Muscle layer of colon (tissue), 2 donors: ENCODE measurements at regions not wholly inside any gene's neighbourhood (a gene's known extent, or its start where the extent isn't known, plus 50 kb on each side); places are given as distances from the start of the nearest gene placed in this dataset.
A peak's percentile ranks its signal among the peaks of the same experiment; 100 is the strongest.
"Not testable (repeated sequence)": the region's sequence is repeated elsewhere in the genome, so short reads cannot be mapped to it uniquely, and the experiment has no call there.

Experiments
- H3K27ac ChIP-seq: one replicate; pipeline ENCODE4 v1.7.0; 2013; ENCODE audit warnings: low read depth, mild to moderate bottlenecking, low read length, moderate library complexity
- H3K27me3 ChIP-seq, 2 donors: one replicate each; pipeline ENCODE4 v1.7.0; 2013; ENCODE audit warnings: low read length in 2 of 2, mild to moderate bottlenecking in 2 of 2; ENCODE audit not compliant: insufficient read depth in 2 of 2, control insufficient read depth in 1 of 2
- H3K36me3 ChIP-seq: one replicate; pipeline ENCODE4 v1.7.0; 2013; ENCODE audit warnings: mild to moderate bottlenecking, low read length; ENCODE audit not compliant: insufficient read depth
- H3K4me1 ChIP-seq: one replicate; pipeline ENCODE4 v1.7.0; 2013; ENCODE audit warnings: mild to moderate bottlenecking, low read length; ENCODE audit not compliant: insufficient read depth
- H3K4me3 ChIP-seq, 2 donors: one replicate each; pipeline ENCODE4 v1.7.0; 2013; ENCODE audit warnings: low read length in 2 of 2, low read depth in 1 of 2, mild to moderate bottlenecking in 1 of 2, moderate library complexity in 1 of 2
- H3K9ac ChIP-seq: one replicate; pipeline ENCODE4 v1.7.0; 2013; ENCODE audit warnings: low read length
- H3K9me3 ChIP-seq: one replicate; pipeline ENCODE4 v1.7.0; 2013; ENCODE audit warnings: mild to moderate bottlenecking, low read length
- donor health status: abdominal sarcoma.
- donor health status: Adenocarcinoma of cecum.

DNA sequence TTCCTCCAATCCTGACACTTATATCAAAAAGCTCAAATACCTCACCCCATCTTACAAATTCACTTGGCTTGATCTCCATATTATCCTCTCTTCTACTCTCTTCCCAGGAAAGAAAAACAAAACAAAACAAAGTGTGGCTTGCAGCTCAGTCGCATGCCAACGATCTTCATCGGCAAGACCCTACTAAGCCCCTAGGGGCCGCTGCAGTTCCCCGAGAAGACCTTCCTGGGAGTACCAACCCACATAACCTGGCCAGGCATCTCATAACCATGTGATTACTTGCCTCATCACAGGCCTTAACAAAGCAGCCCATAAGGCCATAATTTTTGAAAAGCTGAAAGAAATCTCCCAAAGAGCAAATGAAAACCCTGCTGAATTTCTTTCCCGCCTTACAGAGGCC lies 103.7 kb downstream of the ZNF92 start:
- H3K36me3 ChIP-seq: no peaks in the 10 kb centered on the region
- H3K27ac ChIP-seq: no peak overlapping the region
- H3K9me3 ChIP-seq: no peaks in the 10 kb centered on the region
- H3K9ac ChIP-seq: no peak overlapping the region
- no peaks in the 10 kb centered on the region for H3K27me3 ChIP-seq
- H3K4me3 ChIP-seq: no peak overlapping the region
- H3K4me1 ChIP-seq: no peaks in the 10 kb centered on the region

- H3K27ac ChIP-seq: no peak overlapping the region
- no peak overlapping the region for H3K4me3 ChIP-seq
- H3K9ac ChIP-seq: no peak overlapping the region
- no peaks in the 10 kb centered on the region for H3K36me3 ChIP-seq
- H3K27me3 ChIP-seq: no peaks in the 10 kb centered on the region
- no peaks in the 10 kb centered on the region for H3K9me3 ChIP-seq
- no peaks in the 10 kb centered on the region for H3K4me1 ChIP-seq
Measured at GRCh38 chr7:65489260-65489767, 115.7 kb downstream of the ZNF92 start.

GRCh38 chr7:65496697-65497096 lies 123.0 kb downstream of the ZNF92 start:
- not testable (repeated sequence) for H3K27ac ChIP-seq, H3K4me1 ChIP-seq, H3K4me3 ChIP-seq, H3K9ac ChIP-seq, H3K27me3 ChIP-seq, H3K9me3 ChIP-seq, H3K36me3 ChIP-seq

DNA sequence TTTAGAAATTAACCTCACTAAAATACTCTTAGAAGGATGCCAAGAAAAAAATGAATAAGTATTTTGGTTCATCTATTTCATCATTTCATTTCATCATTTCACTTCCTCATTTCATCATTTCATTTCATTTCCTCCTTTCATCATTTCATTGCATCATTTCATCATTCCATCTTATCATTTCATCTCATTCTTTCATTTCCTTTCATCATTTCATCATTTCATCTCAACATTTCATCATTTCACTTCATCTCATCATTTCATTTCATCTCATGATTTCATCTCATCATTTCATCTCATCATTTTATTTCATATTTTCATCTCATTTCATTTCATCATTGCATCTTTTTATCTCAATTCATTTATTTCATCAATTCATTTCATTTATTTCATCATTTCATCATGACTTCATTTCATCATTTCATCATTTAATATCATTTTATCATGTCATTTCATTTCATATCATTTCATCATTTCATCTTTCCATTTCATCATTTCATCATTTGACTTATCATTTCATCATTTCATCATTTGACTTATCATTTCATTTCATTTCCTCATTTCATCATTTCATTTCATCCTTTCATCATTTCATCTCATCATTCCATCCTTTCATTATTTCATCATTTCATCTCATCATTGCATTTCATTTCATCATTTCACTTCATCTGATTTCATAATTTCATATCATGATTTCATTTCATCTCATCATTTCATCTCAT lies 129.9 kb downstream of the ZNF92 start:
- no peaks in the 10 kb centered on the region for H3K4me1 ChIP-seq
- no peak overlapping the region for H3K9ac ChIP-seq
- no peak overlapping the region for H3K4me3 ChIP-seq
- H3K36me3 ChIP-seq: no peaks in the 10 kb centered on the region
- no peaks in the 10 kb centered on the region for H3K27me3 ChIP-seq
- H3K27ac ChIP-seq: no peak overlapping the region
- H3K9me3 ChIP-seq: no peaks in the 10 kb centered on the region

- H3K9ac ChIP-seq, H3K4me3 ChIP-seq, H3K27ac ChIP-seq, H3K4me1 ChIP-seq, H3K27me3 ChIP-seq, H3K9me3 ChIP-seq, H3K36me3 ChIP-seq: not testable (repeated sequence)
Measured at GRCh38 chr7:65504504-65505319, 131.1 kb downstream of the ZNF92 start.

GRCh38 chr7:65505320-65505633 lies 131.6 kb downstream of the ZNF92 start:
- not testable (repeated sequence) for H3K9ac ChIP-seq, H3K4me1 ChIP-seq, H3K27ac ChIP-seq, H3K36me3 ChIP-seq, H3K4me3 ChIP-seq, H3K9me3 ChIP-seq
- H3K27me3 ChIP-seq: peaks cover 10 to 14% of the 10 kb centered on the region in 2 donors

- not testable (repeated sequence) for H3K4me1 ChIP-seq, H3K9ac ChIP-seq, H3K36me3 ChIP-seq, H3K27ac ChIP-seq, H3K9me3 ChIP-seq
- peak overlapping the region; percentile 27 to 38 for H3K4me3 ChIP-seq
- H3K27me3 ChIP-seq: peaks cover 16 to 27% of the 10 kb centered on the region in 2 donors
Measured at GRCh38 chr7:65508581-65509367, 135.1 kb downstream of the ZNF92 start.

GRCh38 chr7:65509368-65510186 lies 135.9 kb downstream of the ZNF92 start:
- Histone ChIP-seq H3K27ac (no peak overlapping the region), H3K4me3 (peak overlapping the region; percentile 27 to 41), H3K36me3 (no peaks in the 10 kb centered on the region), H3K27me3 (peaks cover 16 to 27% of the 10 kb centered on the region in 2 donors), H3K9me3 (no peaks in the 10 kb centered on the region), H3K9ac (no peak overlapping the region), H3K4me1 (no peaks in the 10 kb centered on the region)

DNA sequence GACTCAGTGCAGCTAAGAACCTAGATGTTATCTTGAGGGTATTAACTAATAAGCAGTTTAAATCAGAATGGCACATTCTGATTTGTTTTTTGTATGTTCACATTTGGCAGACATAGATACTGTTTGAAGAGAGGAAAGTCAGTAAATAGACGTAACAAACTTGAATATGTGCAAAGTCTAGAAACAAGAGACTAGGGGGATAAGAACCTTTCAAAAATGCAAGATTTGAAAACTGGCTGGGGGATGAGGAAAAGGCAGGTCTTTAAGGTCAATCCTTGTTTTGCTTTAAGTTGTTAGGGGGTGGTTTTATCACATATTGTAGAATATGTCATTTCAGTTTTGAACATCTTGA lies 136.5 kb downstream of the ZNF92 start:
- Histone ChIP-seq H3K4me3 (peak overlapping the region in 1 of 2 donors; percentile 27), H3K27me3 (peaks cover 16 to 27% of the 10 kb centered on the region in 2 donors)
- not testable (repeated sequence) for H3K4me1 ChIP-seq, H3K9me3 ChIP-seq, H3K36me3 ChIP-seq, H3K27ac ChIP-seq, H3K9ac ChIP-seq

DNA sequence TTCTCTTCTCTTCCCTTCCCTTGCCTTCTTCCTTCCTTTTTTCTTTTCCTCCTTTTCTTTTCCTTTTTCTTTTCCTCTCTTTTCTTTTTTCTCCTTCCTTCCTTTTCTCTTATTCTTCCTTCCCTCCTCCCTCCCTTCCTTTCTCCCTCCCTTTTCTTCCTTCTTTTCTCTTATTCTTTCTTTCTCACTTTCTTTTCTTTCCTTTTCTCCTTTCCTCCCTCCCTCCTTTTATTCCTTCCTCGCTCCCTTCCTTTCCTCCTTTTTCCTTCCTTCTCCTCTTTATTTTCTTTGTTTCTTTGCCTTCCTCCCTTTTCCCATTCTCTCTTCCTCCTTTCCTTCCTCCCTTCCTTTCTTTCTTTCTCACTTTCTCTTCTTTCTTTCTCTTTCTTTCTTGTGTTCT lies 146.1 kb downstream of the ZNF92 start:
- not testable (repeated sequence) for H3K4me1 ChIP-seq, H3K9ac ChIP-seq, H3K9me3 ChIP-seq, H3K36me3 ChIP-seq, H3K27ac ChIP-seq, H3K27me3 ChIP-seq, H3K4me3 ChIP-seq
